Endothelial cell (in vitro differentiated cells): ENCODE measurements at regions not wholly inside any gene's neighbourhood (a gene's known extent, or its start where the extent isn't known, plus 50 kb on each side); places are given as distances from the start of the nearest gene placed in this dataset.

Experiments
- DNase-seq: peaks from one replicate; pipeline ENCODE4 v3.0.0; 2021; ENCODE audit warnings: low spot score
- H3K27ac Mint-ChIP-seq: one replicate; pipeline ENCODE4 v1.8.0; 2021; ENCODE audit warnings: mixed read lengths, inconsistent platforms; ENCODE audit not compliant: unreplicated experiment
- H3K27me3 Mint-ChIP-seq: one replicate; pipeline ENCODE4 v1.8.0; 2021; ENCODE audit warnings: mild to moderate bottlenecking, moderate library complexity, mixed read lengths, inconsistent platforms; ENCODE audit not compliant: unreplicated experiment
- H3K36me3 Mint-ChIP-seq: one replicate; pipeline ENCODE4 v1.8.0; 2021; ENCODE audit warnings: mild to moderate bottlenecking, low read depth, mixed read lengths, inconsistent platforms; ENCODE audit not compliant: unreplicated experiment
- H3K4me1 Mint-ChIP-seq: one replicate; pipeline ENCODE4 v1.8.0; 2021; ENCODE audit warnings: mild to moderate bottlenecking, mixed read lengths, inconsistent platforms; ENCODE audit not compliant: unreplicated experiment
- H3K4me3 Mint-ChIP-seq: one replicate; pipeline ENCODE4 v1.8.0; 2021; ENCODE audit warnings: mild to moderate bottlenecking, mixed read lengths, inconsistent platforms; ENCODE audit not compliant: unreplicated experiment
- H3K9me3 Mint-ChIP-seq: one replicate; pipeline ENCODE4 v1.8.0; 2021; ENCODE audit warnings: mixed read lengths, inconsistent platforms; ENCODE audit not compliant: unreplicated experiment
- CTCF ChIP-seq: fragments of 200-600 bp; sonication (generic); IDR thresholded peaks from one replicate; pipeline ENCODE4 v1.5.0; 2021; ENCODE audit warnings: antibody characterized with exemption; ENCODE audit not compliant: unreplicated experiment

DNA sequence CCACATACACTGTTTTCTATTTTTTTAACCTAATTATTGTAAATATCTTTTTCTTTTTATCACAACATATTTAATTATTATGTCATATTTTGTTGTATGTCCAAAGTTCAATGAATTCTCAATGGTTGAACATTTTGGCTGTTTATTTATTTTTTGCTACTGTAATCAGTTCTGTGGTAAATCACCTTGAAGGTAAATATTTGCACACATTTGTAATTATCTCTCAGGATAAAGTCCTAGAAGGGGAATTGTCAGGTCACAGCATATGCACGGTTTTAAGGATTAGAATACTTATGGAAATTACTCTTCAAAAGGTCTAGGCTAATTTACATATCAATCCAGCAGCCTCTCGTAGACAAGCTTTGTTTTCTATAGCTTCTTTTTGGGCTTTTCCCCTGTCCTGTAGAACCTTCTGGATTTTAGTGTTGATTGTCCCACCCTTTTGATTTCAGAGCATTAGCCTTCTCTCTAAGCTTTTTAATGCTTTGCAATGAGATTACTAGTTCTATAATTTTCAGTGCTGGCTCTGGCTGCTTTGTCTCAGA is 362.6 kb downstream of the KCNRG start:
- Mint-ChIP-seq H3K9me3 (no peaks in the 10 kb centered on the region), H3K4me3 (no peak overlapping the region), H3K27me3 (peaks cover 6% of the 10 kb centered on the region), H3K36me3 (peaks cover 8% of the 10 kb centered on the region), H3K27ac (no peak overlapping the region), H3K4me1 (peaks cover 8% of the 10 kb centered on the region)
- no peak for DNase-seq
- TF ChIP-seq CTCF, result no peak

GRCh38 chr13:50378509-50379044 is 363.3 kb downstream of the KCNRG start:
- peaks cover 8% of the 10 kb centered on the region for H3K4me1 Mint-ChIP-seq
- H3K9me3 Mint-ChIP-seq, result no peaks in the 10 kb centered on the region
- H3K27me3 Mint-ChIP-seq, result peaks cover 6% of the 10 kb centered on the region
- H3K36me3 Mint-ChIP-seq, result peaks cover 8% of the 10 kb centered on the region
- no peak for TF ChIP-seq CTCF
- no peak overlapping the region for H3K4me3 Mint-ChIP-seq
- DNase-seq, result no peak
- H3K27ac Mint-ChIP-seq, result no peak overlapping the region

DNA sequence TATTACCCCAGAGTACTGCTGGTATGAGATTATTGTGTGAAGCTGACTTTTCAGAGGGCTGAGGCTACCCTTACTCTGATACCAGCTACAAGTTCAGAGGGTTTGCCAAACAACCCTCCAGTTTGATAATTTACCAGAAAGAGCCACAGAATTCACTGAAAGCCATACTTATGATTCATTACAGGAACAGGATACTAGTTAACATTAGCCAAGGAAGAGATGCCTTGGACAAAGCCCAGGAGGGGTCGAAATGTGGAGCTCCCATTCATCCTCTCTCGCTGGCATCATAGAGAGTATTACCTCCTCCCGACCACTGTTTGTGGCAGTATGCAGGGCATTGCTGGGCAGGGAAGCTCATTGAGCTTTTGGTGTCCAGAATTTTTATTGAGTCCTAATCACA is 364.3 kb downstream of the KCNRG start:
- peaks cover 6% of the 10 kb centered on the region for H3K27me3 Mint-ChIP-seq
- H3K27ac Mint-ChIP-seq, result no peak overlapping the region
- peaks cover 8% of the 10 kb centered on the region for H3K36me3 Mint-ChIP-seq
- peaks cover 8% of the 10 kb centered on the region for H3K4me1 Mint-ChIP-seq
- H3K9me3 Mint-ChIP-seq, result no peaks in the 10 kb centered on the region
- DNase-seq, result no peak
- no peak for TF ChIP-seq CTCF
- no peak overlapping the region for H3K4me3 Mint-ChIP-seq

DNA sequence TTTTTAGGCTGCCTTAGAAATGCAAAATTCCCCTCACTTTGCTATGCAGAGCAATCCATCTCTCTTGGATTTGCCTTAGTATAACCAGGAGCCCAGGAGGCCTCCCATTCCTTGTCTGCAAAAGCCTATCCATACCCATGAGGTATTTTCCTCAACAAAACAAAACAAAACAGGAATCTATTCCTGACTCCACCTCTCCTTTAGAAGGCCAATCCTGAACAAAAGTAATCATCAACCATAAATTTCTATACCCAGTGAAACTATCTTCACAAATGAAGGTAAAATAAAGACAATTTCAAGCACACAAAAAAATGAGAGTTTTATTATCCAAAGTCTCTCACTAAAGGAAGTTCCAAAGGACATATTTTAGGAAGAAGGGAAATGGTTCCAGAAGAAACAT is 365.7 kb downstream of the KCNRG start:
- no peak overlapping the region for H3K4me3 Mint-ChIP-seq
- peaks cover 8% of the 10 kb centered on the region for H3K36me3 Mint-ChIP-seq
- no peak for TF ChIP-seq CTCF
- peaks cover 10% of the 10 kb centered on the region for H3K4me1 Mint-ChIP-seq
- H3K9me3 Mint-ChIP-seq, result no peaks in the 10 kb centered on the region
- H3K27ac Mint-ChIP-seq, result no peak overlapping the region
- H3K27me3 Mint-ChIP-seq, result peaks cover 6% of the 10 kb centered on the region
- no peak for DNase-seq

- H3K27me3 Mint-ChIP-seq, result peaks cover 2% of the 10 kb centered on the region
- H3K4me1 Mint-ChIP-seq, result peaks cover 15% of the 10 kb centered on the region
- H3K36me3 Mint-ChIP-seq, result peaks cover 8% of the 10 kb centered on the region
- no peak overlapping the region for H3K4me3 Mint-ChIP-seq
- no peak overlapping the region for H3K27ac Mint-ChIP-seq
- DNase-seq, result no peak
- no peaks in the 10 kb centered on the region for H3K9me3 Mint-ChIP-seq
- no peak for TF ChIP-seq CTCF
Observed at GRCh38 chr13:50382511-50382910, 367.3 kb downstream of the KCNRG start.
